ENCODE measurements at regions not wholly inside any gene's neighbourhood (a gene's known extent, or its start where the extent isn't known, plus 50 kb on each side); places are given as distances from the start of the nearest gene placed in this dataset.

GRCh38 chr19:30719999-30720345, 347.8 kb downstream of the ZNF536 start:
- Histone ChIP-seq H3K4ac (ENCODE audit: low read depth, low read length) (no peak overlapping the region), H2AK5ac (ENCODE audit: insufficient read length, low read length) (no peak overlapping the region), H3T11ph (ENCODE audit: low read length) (no peak overlapping the region), H3K18ac (ENCODE audit: insufficient read length, low read depth, low read length) (peak overlapping the region; percentile 7), H3K23me2 (ENCODE audit: insufficient read length, low read depth, low read length, poor library complexity, severe bottlenecking) (peaks cover 7% of the 10 kb centered on the region), H4K5ac (ENCODE audit: insufficient read length, low read depth, low read length) (no peak overlapping the region), H2AFZ (ENCODE audit: low read length) (peak overlapping the region; percentile 25), H3K27me3 (ENCODE audit: insufficient read depth, low read length) (no peaks in the 10 kb centered on the region), H2BK120ac (ENCODE audit: low read depth, low read length, poor library complexity, severe bottlenecking) (no peak overlapping the region), H3K56ac (ENCODE audit: insufficient read length, low read depth, low read length) (no peak overlapping the region), H2BK15ac (ENCODE audit: low read depth, low read length) (no peak overlapping the region), H4K91ac (ENCODE audit: insufficient read length, low read depth, low read length) (no peak overlapping the region), H2BK12ac (ENCODE audit: insufficient read length, low read depth, low read length) (no peak overlapping the region), H4K20me1 (ENCODE audit: control insufficient read depth, insufficient read depth, insufficient read length) (no peaks in the 10 kb centered on the region), H3K4me2 (ENCODE audit: insufficient read depth, insufficient read length, low read length) (peak overlapping the region; percentile 59), H3K79me1 (ENCODE audit: insufficient read depth, low read depth, low read length, poor library complexity, severe bottlenecking) (no peaks in the 10 kb centered on the region), H3K9ac (ENCODE audit: extremely low read depth, insufficient read length, low read length) (no peak overlapping the region), H2BK20ac (ENCODE audit: low read depth, low read length, poor library complexity, severe bottlenecking) (no peak overlapping the region), H4K8ac (replicated peaks; ENCODE audit: insufficient read length, low read depth, low read length) (no peak overlapping the region), H3K27ac (ENCODE audit: insufficient read length, low read depth, low read length) (no peak overlapping the region), H3K9me3 (ENCODE audit: control insufficient read depth, low read depth, low read length) (no peaks in the 10 kb centered on the region), H3K4me1 (ENCODE audit: insufficient read depth, low read length) (no peaks in the 10 kb centered on the region), H2BK5ac (ENCODE audit: insufficient read length, low read length) (no peak overlapping the region), H3K23ac (ENCODE audit: insufficient read length, low read depth, low read length) (no peak overlapping the region), H3K14ac (ENCODE audit: insufficient read depth, low read length) (peak overlapping the region; percentile 74; the same call in 1 of the 2 replicates), H3K79me2 (ENCODE audit: insufficient read depth, low read length) (no peaks in the 10 kb centered on the region)
- WGBS (ENCODE audit: extremely low coverage, insufficient read length, low lambda C conversion rate) = no CpG with 5 or more reads among the region's 9 CpGs
- peaks cover 5% of the 10 kb centered on the region for H3K27me3 Mint-ChIP-seq (ENCODE audit: low read depth)
- peak overlapping the region; percentile 40 to 60; a peak in 4 of 5 replicates for H3K4me3 Mint-ChIP-seq
- peak; percentile 52 for DNase-seq
- no peaks in the 10 kb centered on the region for H3K36me3 Mint-ChIP-seq (ENCODE audit: insufficient read depth in 1 of 3, low read depth in 3 of 3)
- no peak for TF ChIP-seq CTCF (conservative IDR thresholded peaks at IDR 0.05)
- H3K4me1 Mint-ChIP-seq = peaks cover 13 to 21% of the 10 kb centered on the region in 2 experiments
- H3K27ac Mint-ChIP-seq = no peak overlapping the region; a peak in 1 of 7 replicates
- H3K9me3 Mint-ChIP-seq = no peaks in the 10 kb centered on the region

All from H9 (cell line).